ENCODE measurements at regions not wholly inside any gene's neighbourhood (a gene's known extent, or its start where the extent isn't known, plus 50 kb on each side); places are given as distances from the start of the nearest gene placed in this dataset.

GRCh38 chr5:68618501-68618900 is 402.9 kb downstream of the PIK3R1 start:
- no peak overlapping the region for H3K4me3 ChIP-seq
- no peaks in the 10 kb centered on the region for H3K27me3 ChIP-seq
- DNase-seq (no peak), ATAC-seq (ENCODE audit: low FRiP score in 2 of 2) (no peak)
- H3K27ac ChIP-seq = no peak overlapping the region
- 91 to 92% methylated on average over 2 of the region's 2 CpGs for WGBS, 2 donors
- TF ChIP-seq CTCF (IDR thresholded peaks at IDR 0.05) (no peak), POLR2A (IDR thresholded peaks at IDR 0.05) (no peak), EP300 (IDR thresholded peaks at IDR 0.05) (no peak), POLR2AphosphoS5 (IDR thresholded peaks at IDR 0.05) (no peak)
- no peaks in the 10 kb centered on the region for H3K9me3 ChIP-seq
- H3K36me3 ChIP-seq = no peaks in the 10 kb centered on the region
- no peaks in the 10 kb centered on the region for H3K4me1 ChIP-seq

- no peaks in the 10 kb centered on the region for H3K9me3 ChIP-seq
- TF ChIP-seq POLR2AphosphoS5 (IDR thresholded peaks at IDR 0.05) (no peak), CTCF (IDR thresholded peaks at IDR 0.05) (no peak), POLR2A (IDR thresholded peaks at IDR 0.05) (no peak), EP300 (IDR thresholded peaks at IDR 0.05) (no peak)
- H3K27ac ChIP-seq = no peak overlapping the region
- WGBS, 2 donors = 92% methylated on average over 7 of the region's 7 CpGs
- ATAC-seq (ENCODE audit: low FRiP score in 2 of 2) (no peak), DNase-seq (no peak)
- no peaks in the 10 kb centered on the region for H3K27me3 ChIP-seq
- H3K4me3 ChIP-seq = no peak overlapping the region
- H3K4me1 ChIP-seq = no peaks in the 10 kb centered on the region
- H3K36me3 ChIP-seq = no peaks in the 10 kb centered on the region
These were observed 411.4 kb downstream of the PIK3R1 start for GRCh38 chr5:68627001-68627400.

GRCh38 chr5:68628082-68628814 is 412.7 kb downstream of the PIK3R1 start:
- WGBS, 2 donors = 91 to 94% methylated on average over 5 of the region's 5 CpGs
- ATAC-seq (ENCODE audit: low FRiP score in 2 of 2) (no peak), DNase-seq (no peak)
- Histone ChIP-seq H3K4me1 (no peaks in the 10 kb centered on the region), H3K27me3 (no peaks in the 10 kb centered on the region), H3K36me3 (no peaks in the 10 kb centered on the region), H3K27ac (no peak overlapping the region), H3K9me3 (no peaks in the 10 kb centered on the region), H3K4me3 (no peak overlapping the region)
- TF ChIP-seq POLR2A (IDR thresholded peaks at IDR 0.05) (no peak), POLR2AphosphoS5 (IDR thresholded peaks at IDR 0.05) (no peak), EP300 (IDR thresholded peaks at IDR 0.05) (no peak), CTCF (IDR thresholded peaks at IDR 0.05) (no peak)

- H3K4me1 ChIP-seq = no peaks in the 10 kb centered on the region
- DNase-seq = no peak
- H3K36me3 ChIP-seq = no peaks in the 10 kb centered on the region
- H3K4me3 ChIP-seq = no peak overlapping the region
- H3K9me3 ChIP-seq = no peaks in the 10 kb centered on the region
- no peak for ATAC-seq (ENCODE audit: low FRiP score in 2 of 2)
- H3K27ac ChIP-seq = no peak overlapping the region
- H3K27me3 ChIP-seq = no peaks in the 10 kb centered on the region
- WGBS, 2 donors = 93 to 98% methylated on average over 1 of the region's 1 CpG
- TF ChIP-seq POLR2AphosphoS5 (IDR thresholded peaks at IDR 0.05) (no peak), CTCF (IDR thresholded peaks at IDR 0.05) (no peak), EP300 (IDR thresholded peaks at IDR 0.05) (no peak), POLR2A (IDR thresholded peaks at IDR 0.05) (no peak)
These were observed 414.8 kb downstream of the PIK3R1 start for GRCh38 chr5:68630354-68630753.

GRCh38 chr5:68631884-68632283 is 416.3 kb downstream of the PIK3R1 start:
- DNase-seq = no peak
- Histone ChIP-seq H3K27ac (no peak overlapping the region), H3K9me3 (no peaks in the 10 kb centered on the region), H3K4me3 (no peak overlapping the region), H3K36me3 (no peaks in the 10 kb centered on the region), H3K27me3 (no peaks in the 10 kb centered on the region), H3K4me1 (no peaks in the 10 kb centered on the region)
- TF ChIP-seq POLR2AphosphoS5 (IDR thresholded peaks at IDR 0.05) (no peak), CTCF (IDR thresholded peaks at IDR 0.05) (no peak), POLR2A (IDR thresholded peaks at IDR 0.05) (no peak), EP300 (IDR thresholded peaks at IDR 0.05) (no peak)
- 91 to 100% methylated on average over 2 of the region's 2 CpGs for WGBS, 2 donors
- no peak for ATAC-seq (ENCODE audit: low FRiP score in 2 of 2)

Data from upper lobe of left lung (tissue), 6 donors.